ENCODE measurements at regions not wholly inside any gene's neighbourhood (a gene's known extent, or its start where the extent isn't known, plus 50 kb on each side); places are given as distances from the start of the nearest gene placed in this dataset.

GRCh38 chr16:54479546-54479945, 193.0 kb upstream of the IRX3 start:
- TF ChIP-seq CTCF (IDR thresholded peaks at IDR 0.05; ENCODE audit: low read depth, low read length): no peak
- in situ Hi-C loops (cut with HindIII; ENCODE audit: low sequenced_read_pairs): no loop called here
- H3K4me3 ChIP-seq (ENCODE audit: low read depth, low read length): no peak overlapping the region
- no peak for DNase-seq (ENCODE audit: low read depth, low spot score)

GRCh38 chr16:54477714-54478113, 191.1 kb upstream of the IRX3 start:
- DNase-seq (ENCODE audit: low read depth, low spot score): no peak
- in situ Hi-C loops (cut with HindIII; ENCODE audit: low sequenced_read_pairs): no loop called here
- H3K4me3 ChIP-seq (ENCODE audit: low read depth, low read length): no peak overlapping the region
- TF ChIP-seq CTCF (IDR thresholded peaks at IDR 0.05; ENCODE audit: low read depth, low read length): no peak

GRCh38 chr16:54475019-54475601, 188.5 kb upstream of the IRX3 start:
- no peak for DNase-seq (ENCODE audit: low read depth, low spot score)

GRCh38 chr16:54473226-54473993, 186.8 kb upstream of the IRX3 start:
- TF ChIP-seq CTCF (IDR thresholded peaks at IDR 0.05; ENCODE audit: low read depth, low read length): no peak
- no peak for DNase-seq (ENCODE audit: low read depth, low spot score)
- no peak overlapping the region for H3K4me3 ChIP-seq (ENCODE audit: low read depth, low read length)
- in situ Hi-C loops (cut with HindIII; ENCODE audit: low sequenced_read_pairs): no loop called here

More at GRCh38 chr16:54475019-54475601, 188.5 kb upstream of the IRX3 start:
- no peak overlapping the region for H3K4me3 ChIP-seq (ENCODE audit: low read depth, low read length)
- in situ Hi-C loops (cut with HindIII; ENCODE audit: low sequenced_read_pairs): no loop called here
- no peak for TF ChIP-seq CTCF (IDR thresholded peaks at IDR 0.05; ENCODE audit: low read depth, low read length)

- TF ChIP-seq CTCF (IDR thresholded peaks at IDR 0.05; ENCODE audit: low read depth, low read length): no peak
- DNase-seq (ENCODE audit: low read depth, low spot score): no peak
- in situ Hi-C loops (cut with HindIII; ENCODE audit: low sequenced_read_pairs): no loop called here
- no peak overlapping the region for H3K4me3 ChIP-seq (ENCODE audit: low read depth, low read length)
These were observed 180.8 kb upstream of the IRX3 start for GRCh38 chr16:54467398-54467797.

GRCh38 chr16:54466233-54466632, 179.6 kb upstream of the IRX3 start:
- no peak overlapping the region for H3K4me3 ChIP-seq (ENCODE audit: low read depth, low read length)
- TF ChIP-seq CTCF (IDR thresholded peaks at IDR 0.05; ENCODE audit: low read depth, low read length): no peak
- in situ Hi-C loops (cut with HindIII; ENCODE audit: low sequenced_read_pairs): no loop called here
- no peak for DNase-seq (ENCODE audit: low read depth, low spot score)

All from astrocyte of the spinal cord (primary cell).